GM18861 (cell line): ENCODE measurements at regions not wholly inside any gene's neighbourhood (a gene's known extent, or its start where the extent isn't known, plus 50 kb on each side); places are given as distances from the start of the nearest gene placed in this dataset.
"Not testable (repeated sequence)": the region's sequence is repeated elsewhere in the genome, so short reads cannot be mapped to it uniquely, and the experiment has no call there.

Source experiments
- ATAC-seq: cut with Tn5 transposase; IDR thresholded peaks from one replicate; pipeline ENCODE4 v1.9.1; 2021; ENCODE audit not compliant: unreplicated experiment

DNA sequence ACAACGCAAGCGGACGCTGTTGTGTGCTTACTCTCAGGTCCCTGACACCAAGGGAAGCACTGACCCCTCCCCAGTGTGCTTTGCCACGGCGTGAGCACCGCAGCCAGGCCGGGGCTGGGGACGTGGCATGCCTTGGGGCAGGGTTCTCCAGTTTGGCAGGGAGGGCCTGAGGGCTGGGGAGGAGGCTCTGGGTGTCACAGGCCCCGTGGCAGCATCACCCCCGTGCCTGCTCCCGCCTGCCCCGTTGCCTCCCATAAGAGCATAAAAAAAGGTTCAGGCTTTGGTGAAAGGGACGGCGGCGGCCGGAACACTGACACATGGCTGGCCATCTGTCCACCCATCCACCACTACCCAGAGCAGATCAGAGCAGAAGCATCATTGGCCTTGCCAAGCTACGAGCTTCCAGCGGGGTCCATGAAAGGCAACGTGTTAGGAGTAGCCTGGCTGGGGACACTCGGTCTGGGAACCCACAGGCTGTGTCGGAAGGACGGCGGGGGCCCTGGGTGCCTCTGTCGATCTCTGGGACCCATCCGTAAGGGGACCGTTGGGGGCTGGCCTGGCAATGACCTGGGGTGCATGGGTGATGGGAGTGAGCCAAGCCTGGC lies 183.0 kb downstream of the IGLL1 start:
- no peak for ATAC-seq

DNA sequence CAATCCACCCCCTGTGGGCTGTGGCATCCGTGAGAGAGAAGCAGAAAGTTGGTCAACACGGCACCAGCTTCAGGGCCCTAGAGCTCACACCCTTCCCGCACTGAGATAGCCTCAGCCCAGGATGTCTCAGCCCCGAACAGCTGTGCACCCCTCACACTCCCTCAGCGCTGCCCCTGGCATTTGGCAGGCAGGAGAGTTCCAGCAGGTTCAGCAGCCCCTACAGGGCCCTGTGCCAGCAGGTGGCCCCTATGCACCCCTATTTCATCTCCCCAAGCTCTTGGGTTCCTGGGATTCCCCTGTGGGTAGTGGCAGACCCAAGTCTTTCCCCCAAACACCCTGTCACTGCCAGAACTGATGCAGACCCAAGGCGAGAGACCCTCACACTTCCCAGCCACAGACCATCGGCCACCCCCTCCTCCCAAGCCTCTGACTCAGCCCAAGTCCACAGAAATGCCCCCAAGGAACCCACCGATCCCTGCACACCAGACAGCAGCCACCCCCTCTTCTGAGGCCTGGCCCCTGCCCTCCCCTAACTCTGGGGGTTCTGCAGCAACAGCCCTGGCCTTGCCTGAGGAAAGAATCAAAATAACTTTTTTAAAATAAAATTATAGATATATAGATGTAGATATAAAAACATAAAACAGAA lies 183.6 kb downstream of the IGLL1 start:
- ATAC-seq = no peak

DNA sequence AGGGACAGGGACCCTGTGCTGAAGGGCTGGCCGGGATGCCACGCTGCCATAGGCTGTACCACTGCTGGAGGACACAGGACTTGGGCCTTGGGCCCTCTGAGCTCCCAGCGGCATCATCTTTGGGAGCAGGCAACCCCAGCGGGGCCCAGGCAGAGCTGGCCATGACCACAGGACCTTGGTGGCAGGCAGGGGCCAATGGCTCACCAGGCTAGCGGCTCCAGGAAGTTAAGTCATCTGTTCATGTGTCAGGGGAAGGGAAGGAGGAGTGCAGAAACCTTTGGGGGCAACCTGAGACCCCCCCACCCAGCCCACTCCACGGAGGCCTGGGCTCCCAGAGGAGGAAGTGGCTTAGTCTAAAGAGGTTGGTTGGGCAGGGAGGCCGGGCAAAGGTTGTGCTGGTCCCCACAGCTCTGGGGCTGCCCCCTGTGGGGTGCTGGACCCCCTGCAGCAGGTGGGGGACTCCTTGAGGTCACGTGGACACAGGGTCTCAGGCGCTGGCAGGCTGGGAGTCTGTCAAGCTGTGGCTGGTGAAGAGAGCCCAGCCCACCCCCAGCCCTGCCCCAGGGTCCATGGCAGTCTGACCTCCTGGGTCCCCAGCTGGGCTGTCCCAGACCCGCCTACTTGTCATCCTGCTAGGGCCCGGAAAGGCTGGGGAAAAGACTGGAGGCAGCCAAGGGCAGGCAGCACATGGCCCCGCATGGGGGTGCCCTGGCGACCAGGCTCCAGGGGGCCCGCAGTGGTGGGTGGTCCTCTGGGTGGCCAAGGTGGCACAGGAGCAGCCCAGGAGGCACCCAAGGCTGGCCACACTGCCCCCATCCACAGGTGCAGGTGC lies 184.3 kb downstream of the IGLL1 start:
- ATAC-seq = no peak

DNA sequence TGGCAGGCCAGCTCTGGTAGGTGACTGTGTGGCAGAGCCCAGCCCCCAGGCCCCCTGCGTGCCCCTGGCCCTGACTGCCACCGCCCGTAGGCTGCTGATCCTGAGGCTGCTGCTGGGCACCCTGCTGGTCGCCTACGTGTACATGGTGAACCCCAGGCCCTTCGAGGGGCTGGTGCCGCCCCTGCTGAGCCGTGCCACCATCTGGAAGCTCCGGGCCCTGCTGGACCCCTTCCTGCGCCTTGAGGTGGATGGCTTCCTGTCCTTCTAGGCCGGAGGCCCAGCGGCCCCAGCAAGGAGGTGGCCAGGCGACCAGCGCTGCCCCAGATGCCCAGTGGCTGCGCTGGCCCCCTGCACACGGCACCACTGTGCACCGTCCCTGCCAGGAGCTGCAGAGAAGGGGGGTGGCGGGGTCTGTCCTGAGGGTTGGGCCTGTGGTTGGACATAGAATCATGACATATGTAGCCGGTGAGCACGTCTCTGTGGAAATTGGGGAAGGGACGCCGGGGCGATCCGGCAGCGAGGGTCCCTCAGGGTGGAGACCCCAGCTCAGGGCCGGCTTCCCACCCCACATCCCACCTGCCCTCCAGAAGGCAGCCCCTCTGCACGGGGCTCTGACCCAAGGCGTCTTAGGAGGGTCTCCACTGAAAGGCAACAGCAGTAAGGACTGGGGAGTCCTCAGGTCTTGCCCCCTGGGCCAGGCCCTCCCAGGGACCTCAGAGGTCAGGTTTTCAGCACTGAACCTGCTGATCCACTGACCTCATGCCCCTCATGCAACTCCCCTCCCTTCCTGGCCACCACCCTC lies 185.4 kb downstream of the IGLL1 start:
- ATAC-seq = no peak

DNA sequence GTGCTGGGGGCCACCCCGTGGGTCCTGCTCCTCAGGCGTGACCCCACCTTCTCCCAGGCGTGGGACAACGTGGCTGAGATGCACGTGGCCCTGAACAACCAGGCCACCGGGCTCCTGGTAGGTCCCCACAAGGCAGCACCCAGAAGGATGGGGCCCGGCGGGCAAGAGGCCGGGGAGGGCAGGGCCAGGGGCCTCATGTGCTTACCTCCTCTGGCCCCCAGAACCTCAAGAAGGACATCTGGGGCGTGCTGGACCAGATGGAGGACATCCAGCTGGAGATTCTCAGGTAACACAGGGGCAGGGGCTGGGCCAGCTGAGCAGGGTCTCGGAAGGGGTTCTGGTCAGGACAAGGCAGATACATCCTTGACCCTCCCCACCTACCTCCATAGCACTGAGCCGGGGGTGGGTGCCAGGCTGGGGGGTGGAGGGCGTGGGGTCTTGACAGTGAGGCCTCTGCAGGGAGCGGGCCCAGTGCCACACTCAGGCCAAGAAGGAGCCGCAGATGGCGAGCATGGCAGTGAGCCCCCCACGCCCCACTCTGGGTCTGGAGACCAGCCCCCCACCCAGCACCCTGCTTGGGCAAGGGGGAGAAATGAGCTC lies 186.3 kb downstream of the IGLL1 start:
- no peak for ATAC-seq

DNA sequence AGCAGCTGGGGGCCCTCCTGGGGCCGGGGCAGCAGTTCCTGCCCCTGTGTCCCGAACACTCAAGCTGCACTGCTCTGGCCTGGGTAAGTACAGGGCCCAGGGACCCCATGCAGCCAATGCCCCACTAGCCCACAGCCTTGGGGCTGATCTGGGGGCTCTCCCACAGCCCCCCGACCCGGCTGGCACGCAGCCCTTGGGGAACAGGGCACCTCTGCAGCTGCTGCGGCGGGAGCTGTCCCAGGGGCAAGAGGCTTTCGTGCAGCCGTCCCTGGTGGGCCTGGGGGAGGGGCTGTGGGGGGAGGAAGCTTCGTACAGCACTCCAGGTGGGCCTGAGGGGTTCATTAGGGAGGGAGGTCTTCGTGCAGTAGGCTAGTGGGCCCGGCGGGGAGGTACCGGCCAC lies 186.9 kb downstream of the IGLL1 start:
- not testable (repeated sequence) for ATAC-seq

DNA sequence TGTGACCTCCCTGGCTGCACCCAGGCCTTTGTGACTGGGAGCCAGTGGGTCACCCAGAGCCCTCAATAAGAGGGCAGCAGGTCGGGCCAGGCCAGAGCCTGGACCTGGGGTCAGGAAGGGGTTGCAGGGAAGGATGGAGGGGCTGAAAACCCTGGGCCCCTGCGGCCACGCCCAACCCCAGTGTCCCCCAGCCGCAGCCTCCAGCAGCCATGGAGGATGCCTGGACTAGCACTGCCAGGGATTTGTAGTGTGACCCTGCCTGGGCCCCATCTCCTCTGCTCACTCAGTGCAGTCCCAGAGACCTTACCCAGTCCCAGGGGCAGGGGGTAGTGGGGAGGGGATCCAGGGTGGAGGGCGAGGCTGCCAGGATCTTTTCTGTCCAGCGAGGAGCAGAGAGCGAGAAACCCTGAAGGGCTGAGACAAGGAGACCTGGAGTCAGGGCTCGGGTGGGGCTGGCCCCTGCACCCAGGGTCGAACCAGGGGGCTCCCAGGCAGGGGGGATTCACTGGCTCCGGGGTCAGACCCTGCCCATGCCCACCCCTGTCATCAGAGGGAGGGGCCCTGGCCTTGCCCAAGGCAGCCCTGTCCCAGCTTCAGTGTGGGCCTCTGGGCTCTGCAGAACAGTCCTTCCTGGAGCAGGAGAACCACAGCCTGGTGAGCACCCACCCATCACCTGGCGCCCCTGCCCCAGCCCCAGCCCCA lies 187.5 kb downstream of the IGLL1 start:
- ATAC-seq = no peak

DNA sequence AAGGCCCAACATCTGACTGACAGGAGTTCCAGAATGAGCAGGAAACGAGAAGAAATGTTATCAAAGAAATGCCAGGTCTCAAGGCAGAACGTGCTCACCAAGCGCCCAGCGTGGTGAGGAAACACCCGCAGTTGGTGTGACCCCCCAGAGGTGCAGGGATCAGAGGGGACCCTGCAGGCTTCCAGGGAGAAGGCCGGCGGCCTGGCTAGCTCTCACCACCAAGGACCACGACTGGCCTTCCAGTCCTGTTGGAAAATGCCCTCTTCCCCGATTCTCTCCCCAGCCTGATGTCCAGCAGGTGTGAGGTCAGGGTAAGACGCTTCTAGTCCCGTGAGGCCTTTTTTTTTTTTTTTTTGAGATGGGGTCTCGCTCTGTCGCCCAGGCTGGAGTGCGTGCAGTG lies 189.1 kb downstream of the IGLL1 start:
- ATAC-seq = no peak

DNA sequence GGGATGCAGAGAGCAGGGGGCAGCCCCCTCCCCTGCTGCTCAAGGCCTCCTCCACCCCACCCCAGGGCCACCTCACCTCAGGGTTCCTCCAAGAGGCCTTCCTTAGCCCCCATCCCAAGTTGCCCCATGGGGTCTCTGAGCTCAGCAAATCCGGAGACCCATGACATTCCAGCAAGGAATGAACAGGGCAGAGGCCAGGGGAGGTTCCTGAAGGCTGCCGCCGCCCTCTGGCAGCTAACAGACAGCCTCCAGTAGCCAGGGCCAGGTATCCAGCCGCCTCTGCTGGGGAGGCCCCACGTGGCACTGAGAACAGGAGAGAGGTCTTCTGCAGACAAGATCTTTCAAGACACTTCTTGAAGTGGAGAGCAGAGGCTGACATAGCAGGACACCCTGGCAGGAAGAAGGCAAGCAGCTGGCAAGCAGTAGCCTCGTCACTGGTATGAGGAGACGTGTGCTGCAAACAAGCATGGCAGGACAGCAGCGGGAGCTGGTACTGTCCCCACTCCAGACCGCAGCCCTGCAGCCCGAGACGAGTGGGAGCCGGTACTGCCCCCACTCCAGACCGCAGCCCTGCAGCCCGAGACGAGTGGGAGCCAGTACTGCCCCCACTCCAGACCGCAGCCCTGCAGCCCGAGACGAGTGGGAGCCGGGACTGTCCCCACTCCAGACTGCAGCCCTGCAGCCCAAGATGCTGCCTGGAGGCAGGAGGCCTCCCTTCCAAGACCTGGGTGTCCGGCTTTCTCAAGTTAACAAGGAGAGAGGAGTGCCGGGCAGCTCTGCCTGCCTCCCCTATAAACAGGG lies 190.6 kb downstream of the IGLL1 start:
- no peak for ATAC-seq

DNA sequence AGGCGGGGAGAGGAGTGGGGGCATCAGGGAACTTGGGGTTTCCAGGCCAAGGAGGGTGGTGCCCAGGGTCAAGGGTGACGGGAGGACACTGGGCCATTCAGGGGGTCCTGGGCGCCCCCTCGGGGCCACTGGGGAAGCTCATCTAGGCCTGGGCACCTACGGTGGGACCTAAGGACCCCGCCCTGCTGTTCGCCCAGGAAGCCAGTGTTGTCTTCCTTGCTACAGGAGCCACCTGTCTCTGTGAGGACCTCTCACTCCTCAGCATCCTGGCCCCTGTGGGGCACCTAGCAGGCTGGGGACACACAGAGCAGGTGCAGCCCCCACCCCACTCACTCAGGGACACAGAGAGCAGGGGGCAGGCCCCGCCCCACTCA lies 191.6 kb downstream of the IGLL1 start:
- ATAC-seq = no peak

DNA sequence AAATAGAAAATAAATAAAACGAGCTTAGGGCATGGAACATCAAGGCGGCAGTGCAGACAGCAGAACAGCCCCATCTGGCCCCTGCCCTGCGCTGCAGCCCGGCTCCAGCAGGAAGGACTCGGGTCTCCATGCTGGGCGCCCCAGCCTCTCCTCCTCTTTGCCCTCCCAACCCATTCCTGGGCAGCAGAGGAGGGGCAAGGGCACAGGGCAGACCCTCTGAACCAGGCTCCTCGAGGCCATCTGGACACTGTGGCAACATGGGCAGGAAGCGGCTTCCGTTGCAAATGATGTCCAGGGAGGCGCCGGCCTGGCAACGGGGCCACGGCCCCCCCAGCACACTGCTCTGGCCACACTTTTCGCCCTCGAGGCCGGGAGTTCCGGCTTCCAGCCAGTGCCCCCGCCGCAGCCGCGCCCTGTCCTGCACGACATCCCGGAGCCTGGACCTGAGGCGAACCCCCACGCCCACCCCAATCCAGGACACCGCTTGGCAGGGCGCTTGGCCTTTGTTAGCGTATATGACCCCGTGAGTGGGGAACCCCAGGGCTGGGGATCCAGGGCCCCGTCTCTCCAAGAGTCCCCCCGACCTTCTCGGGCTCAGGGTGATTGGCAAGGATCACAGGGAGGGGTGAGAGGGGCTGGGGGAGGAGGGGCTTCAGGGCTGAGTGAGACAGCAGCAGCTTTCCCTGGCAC lies 192.1 kb downstream of the IGLL1 start:
- ATAC-seq = no peak

DNA sequence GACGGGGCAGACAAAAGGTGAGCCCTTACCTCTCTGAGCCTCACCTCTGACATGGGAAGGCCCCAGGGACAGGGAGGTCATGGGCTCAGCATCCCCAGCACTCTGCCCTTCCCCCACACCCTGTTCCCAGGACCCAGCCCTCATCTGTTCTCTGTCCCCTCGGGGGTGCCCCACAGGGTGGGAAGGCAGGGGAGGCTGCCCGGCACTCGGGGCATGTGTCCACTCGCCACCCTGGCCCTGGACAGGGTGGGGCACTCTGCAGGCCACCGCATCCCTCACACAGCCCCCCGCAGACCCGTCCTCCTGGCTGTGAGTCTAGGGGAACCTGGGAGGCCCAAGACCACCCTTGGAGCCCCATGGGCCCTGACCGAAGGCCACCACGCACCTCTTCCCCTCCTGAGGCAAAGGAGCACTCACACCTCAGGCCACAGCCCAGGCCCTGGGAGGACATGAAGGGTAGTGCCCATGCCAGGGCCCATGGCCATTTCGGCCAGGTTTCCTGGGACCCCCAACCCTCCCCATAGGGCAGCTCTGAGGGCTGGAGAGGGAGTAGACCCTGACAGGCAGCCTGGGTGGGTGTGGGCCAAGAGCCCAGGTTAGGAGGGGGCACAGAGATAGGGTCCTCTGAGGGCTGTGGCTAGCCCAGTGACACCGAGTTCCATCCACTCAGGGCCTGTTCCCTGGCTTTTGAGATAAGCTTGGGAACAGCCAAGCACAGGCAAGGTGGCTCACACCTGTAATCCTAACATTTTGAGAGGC lies 193.1 kb downstream of the IGLL1 start:
- ATAC-seq = no peak

DNA sequence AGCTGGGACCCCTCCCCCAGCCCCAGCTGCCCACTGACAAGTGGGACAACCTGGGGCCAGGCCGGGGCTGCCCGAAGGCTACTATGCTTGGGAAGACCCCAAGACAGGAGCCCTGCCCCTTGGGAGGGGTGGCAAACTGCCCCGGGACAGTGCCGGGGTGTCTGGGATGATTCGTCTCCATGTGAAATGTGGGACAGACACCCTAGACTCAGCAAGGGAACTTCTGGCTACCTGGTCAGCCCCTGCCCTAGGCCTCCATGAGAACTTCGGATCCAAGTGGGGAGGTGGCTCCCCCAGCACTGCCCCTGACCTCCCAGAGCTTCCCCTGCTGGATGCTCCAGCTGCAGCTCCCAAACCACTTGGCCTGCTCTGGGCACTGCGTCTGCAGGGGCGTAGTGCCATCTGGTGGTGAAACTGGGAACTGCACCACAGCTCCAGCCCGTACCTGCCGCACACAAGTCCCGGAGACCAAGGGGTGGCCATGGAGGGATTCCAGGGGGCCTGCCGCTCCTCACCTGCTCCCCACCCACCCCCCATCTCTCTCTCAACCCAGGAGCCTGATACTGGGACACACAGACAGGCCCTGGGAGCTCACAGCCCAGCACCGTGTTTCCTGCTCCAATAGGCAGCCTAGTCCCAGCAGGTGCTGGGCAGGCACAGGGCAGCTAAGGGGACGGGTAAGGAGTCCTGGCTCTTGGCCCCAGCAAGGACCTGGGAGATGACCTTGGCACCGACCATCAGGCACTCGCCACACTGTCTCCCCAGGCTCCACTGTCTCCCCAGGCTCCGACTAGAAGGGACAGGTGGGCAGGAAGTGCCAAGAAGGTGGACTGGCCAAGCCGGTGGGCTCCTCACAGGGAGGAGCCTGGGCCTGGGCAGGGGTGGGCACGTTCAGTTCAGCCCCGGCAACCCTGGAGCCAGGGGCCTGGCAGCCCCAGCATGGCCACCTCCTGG lies 194.1 kb downstream of the IGLL1 start:
- no peak for ATAC-seq

DNA sequence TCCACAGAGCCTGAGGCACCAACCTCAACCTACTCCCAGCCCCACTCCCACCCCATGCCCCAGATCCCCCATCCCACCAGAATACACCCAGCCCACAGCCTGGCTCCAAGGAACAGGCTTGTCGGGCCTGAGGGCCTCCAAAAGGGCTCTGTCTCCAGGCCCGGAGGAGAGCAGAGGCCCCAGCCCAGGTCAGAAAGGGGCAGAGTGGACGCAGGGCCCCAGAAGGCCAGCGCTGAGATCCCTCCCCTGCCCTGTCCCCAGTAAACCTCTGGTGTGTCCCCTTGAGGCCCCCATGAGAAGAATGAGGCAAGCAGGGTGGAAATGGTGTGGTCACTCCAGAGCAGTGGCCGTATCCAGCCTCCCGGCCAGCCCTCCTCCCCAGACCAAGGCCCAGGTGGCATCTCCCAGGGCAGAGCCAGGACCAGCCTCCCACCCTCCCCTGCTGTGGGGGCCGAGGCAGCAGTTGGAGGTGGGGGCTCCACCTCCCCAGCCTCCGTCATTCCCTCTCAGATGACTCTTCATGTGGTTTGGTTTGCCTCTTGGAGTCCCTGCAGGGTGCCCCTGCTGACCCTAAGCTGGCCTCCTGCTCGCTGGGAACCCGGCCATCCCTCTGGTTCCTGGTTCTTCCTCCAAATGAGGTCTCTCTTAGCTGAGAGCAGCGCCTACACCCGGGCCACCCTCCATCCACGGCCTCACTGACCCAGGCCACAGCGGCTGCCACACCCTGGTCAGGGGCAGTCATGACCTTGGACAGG lies 195.0 kb downstream of the IGLL1 start:
- ATAC-seq = no peak

DNA sequence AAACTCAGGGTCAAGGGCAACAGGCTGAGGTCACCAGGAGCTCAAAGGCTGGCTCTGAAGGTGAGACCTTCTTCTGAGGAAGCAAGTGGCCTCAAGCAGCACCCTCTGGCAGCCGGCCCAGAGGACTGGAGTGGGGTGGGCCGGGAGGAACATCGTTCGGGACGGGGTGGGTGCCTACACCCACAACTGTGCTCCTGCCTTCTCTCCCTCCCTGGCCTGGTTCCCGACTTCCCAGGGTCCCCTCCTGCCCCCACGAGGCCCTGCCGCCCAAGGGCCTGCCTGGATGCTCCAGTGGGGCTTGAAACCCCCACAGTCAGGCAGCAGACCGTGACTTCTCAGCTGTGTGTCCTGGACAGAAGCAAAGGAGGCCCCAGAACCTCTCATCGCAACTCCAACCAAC lies 195.7 kb downstream of the IGLL1 start:
- no peak for ATAC-seq
